ENCODE measurements at regions not wholly inside any gene's neighbourhood (a gene's known extent, or its start where the extent isn't known, plus 50 kb on each side); places are given as distances from the start of the nearest gene placed in this dataset.

GRCh38 chr3:159559771-159560170 is 428.9 kb upstream of the IL12A start:
- DNase-seq: no peak

DNA sequence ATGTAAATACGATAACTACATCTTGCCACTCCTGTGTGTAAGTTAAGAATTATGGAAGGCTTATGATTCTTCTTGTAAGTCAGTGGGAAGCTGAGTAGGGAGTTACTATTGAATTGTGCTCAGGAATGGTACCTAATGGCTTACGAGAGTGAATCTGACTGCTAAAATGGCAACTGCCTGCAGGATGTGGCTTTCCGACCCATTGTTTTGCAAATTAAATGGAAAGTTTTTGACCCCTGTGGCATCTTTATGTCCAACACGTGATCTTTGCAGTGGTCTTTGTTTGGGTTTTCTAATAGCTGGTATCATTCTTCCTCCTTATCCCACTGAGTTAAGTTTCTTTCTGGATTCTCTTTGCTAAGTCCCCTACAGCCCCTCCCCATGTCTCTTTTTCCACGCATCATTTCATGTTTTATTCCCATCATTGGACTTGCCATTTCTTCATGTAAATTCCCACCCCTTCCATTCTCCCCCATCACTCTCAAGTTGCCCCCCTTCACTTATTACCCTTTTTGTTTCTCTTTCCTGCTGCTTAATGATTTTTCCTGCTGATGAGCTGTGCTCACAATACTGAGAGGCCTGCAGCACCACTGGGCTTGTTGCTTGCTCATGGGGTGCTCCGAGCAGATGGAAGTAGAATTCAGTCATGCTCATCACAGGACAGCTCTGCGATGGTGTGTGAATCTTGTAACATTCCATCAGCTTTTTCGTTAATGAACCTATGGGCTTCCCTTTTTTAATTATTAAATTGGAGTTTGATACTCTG is 428.2 kb upstream of the IL12A start:
- DNase-seq: no peak

GRCh38 chr3:159565313-159565712 is 423.3 kb upstream of the IL12A start:
- no peak for DNase-seq

DNA sequence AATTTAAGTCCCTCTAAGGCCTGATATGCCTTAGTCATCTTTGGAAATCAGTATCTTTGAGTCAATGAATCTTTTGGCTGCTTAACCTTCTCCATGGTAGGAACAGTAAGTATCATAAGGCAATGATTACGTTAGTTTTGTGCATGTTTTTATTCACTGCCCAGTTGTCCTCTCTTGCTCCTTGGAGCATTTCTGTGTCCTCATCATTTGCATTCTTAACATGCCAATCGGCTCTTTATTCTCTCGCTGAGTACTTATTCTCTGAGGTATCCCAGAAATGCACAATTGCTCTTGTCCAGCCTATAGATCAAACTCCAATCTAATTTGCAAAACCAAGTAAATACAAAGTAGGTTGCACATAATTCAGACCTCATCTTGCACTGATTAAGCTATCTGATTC is 405.0 kb upstream of the IL12A start:
- no peak for DNase-seq

GRCh38 chr3:159584421-159584820 is 404.2 kb upstream of the IL12A start:
- DNase-seq: no peak

DNA sequence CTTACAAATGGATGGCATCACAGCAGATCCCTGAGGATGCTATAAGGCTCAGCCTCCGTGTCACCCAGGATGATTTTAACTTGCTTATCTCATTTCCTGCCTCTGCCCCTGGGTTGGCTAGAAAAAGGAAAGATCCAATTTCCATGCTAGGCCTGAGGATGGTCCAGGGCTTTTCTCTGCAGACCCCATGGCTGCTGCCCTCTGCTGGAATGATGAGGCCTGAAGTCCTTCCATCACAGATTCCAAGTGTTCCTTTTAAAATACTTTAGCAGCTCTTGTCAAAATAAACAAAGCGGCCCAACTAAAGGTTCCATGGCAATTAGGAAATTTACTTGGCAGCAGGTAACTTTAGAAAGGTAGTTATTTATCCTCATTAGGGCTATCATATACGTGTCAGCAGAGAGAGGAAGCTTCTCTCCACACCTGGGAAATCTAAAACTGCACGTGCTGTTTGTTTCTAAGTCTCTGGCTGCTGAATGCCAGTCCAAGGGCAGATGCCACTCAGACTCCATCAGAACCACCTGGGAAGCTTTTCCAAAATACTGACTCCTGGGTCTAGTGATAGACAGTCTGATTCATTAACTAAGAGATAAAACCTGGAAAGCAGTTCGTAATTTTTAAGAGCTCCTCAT is 401.9 kb upstream of the IL12A start:
- DNase-seq: peak; percentile 60

- DNase-seq: no peak
Observed at GRCh38 chr3:159593927-159594605, 394.6 kb upstream of the IL12A start.

- no peak for DNase-seq
Observed at GRCh38 chr3:159600291-159600690, 388.3 kb upstream of the IL12A start.

- peak; percentile 56 for DNase-seq
Observed at GRCh38 chr3:159604151-159604581, 384.5 kb upstream of the IL12A start.

DNA sequence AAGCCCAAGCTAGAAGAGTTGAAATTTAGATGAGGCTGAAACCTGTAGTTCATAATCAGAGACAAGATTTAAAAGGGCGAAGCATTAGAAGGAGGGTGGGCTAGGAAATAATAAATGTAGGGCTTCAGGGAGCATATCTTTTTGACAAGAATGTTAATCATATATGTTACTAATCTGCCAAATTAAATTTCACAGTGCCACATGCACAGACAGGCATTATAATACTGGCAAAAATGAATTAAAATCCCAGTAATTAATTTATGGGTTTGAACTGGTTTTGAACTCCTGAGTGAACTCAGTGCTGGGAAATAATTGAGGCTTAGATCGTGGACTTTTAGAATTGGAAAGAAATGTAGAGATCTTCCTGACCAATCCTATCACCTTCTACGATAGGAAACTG is 383.5 kb upstream of the IL12A start:
- DNase-seq: no peak

DNA sequence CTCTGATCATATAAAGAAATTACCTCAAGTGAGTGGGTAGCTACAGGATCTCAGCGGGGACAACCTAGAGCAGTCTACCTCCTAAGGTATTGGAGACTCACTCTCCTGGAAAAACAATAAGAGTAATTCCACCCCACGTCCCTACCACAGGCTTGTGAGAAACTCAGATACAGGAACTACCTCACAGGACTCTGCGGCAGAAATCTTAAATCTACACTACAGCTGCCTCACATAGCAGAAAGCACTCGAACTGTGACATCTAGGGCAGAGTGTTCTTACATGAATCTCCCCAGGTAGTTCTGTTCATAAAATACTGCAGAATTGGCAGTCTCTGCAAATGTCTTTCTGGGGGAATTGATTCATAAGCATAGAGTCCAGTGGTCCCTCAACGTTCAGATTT is 382.9 kb upstream of the IL12A start:
- DNase-seq: no peak

- no peak for DNase-seq
Observed at GRCh38 chr3:159607856-159608255, 380.8 kb upstream of the IL12A start.

DNA sequence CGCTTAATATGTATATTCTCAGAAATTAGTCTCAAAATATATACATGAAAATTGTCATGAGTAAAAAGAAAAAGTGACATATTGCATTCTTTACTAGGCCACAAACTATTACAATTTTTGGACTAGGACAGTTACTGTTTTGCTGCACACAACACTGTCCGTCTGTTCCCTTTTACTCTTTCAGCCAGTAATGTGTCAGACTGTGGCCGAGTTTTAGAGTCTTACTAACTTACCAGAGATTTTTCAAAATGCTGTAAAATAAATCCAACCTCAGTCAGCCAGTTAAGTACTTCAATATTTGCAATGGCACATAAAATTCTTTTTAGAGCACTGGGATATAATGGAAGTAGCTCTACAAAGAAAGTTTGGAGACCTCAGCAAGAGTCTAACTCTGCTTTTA is 380.3 kb upstream of the IL12A start:
- DNase-seq: no peak

DNA sequence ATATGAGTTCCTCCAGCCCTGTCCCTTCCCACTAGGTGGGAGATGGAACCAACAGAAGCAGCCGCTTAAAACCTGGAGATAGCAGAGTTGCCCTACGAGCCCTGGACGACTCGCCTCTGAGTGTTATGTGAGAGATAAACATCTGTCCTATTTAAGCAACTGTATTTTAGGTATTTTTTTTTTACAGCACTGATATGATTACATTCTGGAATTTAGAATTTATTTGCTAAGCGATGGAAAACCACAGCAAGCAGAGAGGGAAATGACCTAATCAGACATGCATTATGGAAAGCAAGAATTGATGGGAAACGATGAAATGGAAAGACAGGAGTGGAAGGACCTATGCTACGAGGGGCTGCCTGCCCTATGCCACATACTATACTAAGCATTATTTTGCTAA is 379.0 kb upstream of the IL12A start:
- DNase-seq: no peak

GRCh38 chr3:159616234-159616825 is 372.3 kb upstream of the IL12A start:
- peak; percentile 62 for DNase-seq

- peak; percentile 47 for DNase-seq
Observed at GRCh38 chr3:159619341-159619885, 369.2 kb upstream of the IL12A start.

DNA sequence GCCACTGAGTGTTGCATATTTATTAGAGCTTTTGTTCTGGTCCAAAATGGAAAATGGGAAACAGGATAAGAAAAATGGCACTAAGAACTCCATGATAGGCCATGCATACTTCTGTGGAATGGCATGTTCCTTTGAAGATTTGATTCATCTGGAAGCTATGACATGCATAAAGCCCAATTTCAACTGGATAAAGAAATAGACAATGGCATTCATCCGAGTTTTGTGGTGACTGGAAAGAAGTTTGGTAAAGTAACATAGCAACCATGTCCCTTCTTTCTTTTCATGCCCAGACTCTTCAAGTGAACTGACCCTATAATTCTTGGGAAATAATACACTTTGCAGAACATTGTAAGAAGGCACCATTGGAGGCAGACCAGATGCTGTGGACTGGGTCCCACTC is 368.4 kb upstream of the IL12A start:
- DNase-seq: peak; percentile 11

GRCh38 chr3:159620873-159621272 is 367.8 kb upstream of the IL12A start:
- DNase-seq: peak; percentile 90

- DNase-seq: no peak
Observed at GRCh38 chr3:159624616-159625015, 364.0 kb upstream of the IL12A start.

DNA sequence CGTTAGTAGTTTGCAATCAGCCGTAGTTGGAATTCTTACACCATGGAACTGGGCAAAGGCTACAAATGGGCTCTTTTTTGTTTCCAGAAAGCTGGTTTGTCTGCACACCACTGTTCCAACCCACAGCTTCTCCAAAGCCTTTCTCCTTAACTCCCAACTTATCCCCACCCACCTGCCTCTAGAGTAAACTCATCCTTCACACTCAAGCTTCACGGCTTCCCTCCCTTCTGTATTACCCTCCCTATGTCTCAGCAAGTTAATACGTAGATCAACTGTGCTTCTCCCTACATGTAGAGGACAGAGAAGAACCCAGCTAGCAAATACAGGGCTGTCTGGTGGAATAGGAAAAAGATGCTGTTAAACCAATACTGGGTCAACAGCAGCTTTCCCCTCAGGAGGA is 363.0 kb upstream of the IL12A start:
- no peak for DNase-seq

DNA sequence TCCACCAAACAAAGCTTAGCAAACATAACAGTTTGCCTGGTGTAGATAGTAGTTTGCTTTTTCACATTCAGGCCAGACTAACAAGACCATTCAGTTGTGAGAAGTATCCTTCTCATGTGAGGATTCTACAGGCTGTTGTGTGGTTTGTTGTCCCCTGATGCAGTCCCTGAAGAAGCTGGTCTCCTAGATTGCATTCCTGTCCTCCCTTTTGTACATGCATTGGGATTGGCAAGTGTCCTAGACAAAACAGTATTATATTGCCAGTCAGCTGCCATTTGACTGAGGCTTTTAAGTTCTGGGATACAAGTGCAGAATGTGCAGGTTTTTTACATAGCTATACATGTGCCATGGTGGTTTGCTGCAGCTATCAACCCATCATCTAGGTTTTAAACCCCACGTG is 362.0 kb upstream of the IL12A start:
- DNase-seq: no peak

DNA sequence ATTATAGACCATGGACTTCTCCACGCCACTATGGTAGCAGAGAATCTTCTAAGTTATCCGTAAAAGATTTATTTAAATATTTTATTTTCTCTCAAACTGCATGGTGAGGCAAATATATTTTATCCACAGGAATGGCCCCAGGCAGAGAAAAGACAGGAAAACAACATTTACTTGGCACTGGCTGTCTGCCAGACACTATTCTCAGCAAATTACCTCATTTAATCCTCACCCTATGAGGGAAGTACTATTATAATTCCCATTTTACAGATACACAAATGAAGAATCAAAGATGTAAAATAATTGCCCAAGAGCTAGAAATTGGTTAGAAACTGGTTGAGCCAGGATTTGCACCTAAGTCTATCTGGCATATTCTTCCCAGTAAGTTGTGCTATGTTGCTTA is 361.4 kb upstream of the IL12A start:
- DNase-seq: no peak

DNA sequence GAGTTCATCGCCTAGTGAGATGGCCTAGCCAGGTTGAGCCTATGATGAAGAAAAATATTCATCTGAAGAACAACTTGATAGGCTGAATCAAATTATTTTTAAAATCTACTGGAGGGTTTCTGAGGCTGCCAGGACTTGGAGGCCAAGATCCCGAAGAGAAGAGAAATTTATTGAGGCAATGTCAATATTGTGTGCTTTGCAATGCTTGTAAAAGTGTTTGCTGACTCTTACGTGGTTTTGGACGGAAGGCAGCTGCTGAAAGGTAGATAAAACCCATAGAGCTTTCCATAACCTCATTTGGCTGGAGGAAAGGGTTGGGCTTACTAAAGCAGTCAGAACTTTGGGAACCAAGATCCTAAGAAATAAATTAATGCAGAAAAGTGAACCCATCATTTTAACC is 361.0 kb upstream of the IL12A start:
- DNase-seq: no peak
